OCI-LY1 (cell line): ENCODE measurements at regions not wholly inside any gene's neighbourhood (a gene's known extent, or its start where the extent isn't known, plus 50 kb on each side); places are given as distances from the start of the nearest gene placed in this dataset.

Experiments used
- EZH2 ChIP-seq: fragments of 200-600 bp; sonication (generic), shearing (Covaris generic); IDR thresholded peaks from 2 replicates; pipeline ENCODE4 v1.8.0; 2017; ENCODE audit warnings: borderline replicate concordance, mixed run types, mild to moderate bottlenecking, antibody characterized with exemption, low read length, moderate library complexity, mixed read lengths
- TF ChIP-seq, protein P1 (sequence below): fragments of 200-600 bp; sonication (generic), shearing (Covaris generic); IDR thresholded peaks from 2 replicates; pipeline ENCODE4 v1.5.1; 2017; ENCODE audit warnings: mild to moderate bottlenecking, antibody characterized with exemption, low read length, moderate library complexity, mixed read lengths

DNA sequence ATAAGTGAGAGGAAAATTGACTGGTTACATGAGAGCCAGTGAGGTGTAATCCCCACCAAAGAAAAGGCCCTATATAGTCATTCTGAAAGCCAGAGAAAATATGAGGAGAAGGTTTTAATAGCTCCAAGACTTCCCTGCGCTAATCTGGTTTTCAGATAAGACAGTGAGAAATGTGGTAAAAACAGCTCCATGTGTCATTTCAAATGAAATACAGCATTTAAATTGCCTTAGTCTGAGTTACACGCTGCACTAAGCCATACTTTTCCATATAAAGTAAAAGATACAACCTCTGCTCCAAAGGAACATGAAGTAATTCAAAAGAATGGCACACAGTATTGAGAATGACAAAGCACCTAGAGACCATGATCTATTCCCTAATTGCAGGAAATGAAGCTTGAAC lies 378.0 kb upstream of the PDE4D start:
- TF ChIP-seq, protein P1, sequence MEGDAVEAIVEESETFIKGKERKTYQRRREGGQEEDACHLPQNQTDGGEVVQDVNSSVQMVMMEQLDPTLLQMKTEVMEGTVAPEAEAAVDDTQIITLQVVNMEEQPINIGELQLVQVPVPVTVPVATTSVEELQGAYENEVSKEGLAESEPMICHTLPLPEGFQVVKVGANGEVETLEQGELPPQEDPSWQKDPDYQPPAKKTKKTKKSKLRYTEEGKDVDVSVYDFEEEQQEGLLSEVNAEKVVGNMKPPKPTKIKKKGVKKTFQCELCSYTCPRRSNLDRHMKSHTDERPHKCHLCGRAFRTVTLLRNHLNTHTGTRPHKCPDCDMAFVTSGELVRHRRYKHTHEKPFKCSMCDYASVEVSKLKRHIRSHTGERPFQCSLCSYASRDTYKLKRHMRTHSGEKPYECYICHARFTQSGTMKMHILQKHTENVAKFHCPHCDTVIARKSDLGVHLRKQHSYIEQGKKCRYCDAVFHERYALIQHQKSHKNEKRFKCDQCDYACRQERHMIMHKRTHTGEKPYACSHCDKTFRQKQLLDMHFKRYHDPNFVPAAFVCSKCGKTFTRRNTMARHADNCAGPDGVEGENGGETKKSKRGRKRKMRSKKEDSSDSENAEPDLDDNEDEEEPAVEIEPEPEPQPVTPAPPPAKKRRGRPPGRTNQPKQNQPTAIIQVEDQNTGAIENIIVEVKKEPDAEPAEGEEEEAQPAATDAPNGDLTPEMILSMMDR, result no peak
- TF ChIP-seq EZH2, result no peak
